Omental fat pad (tissue), 3 donors: ENCODE measurements at regions not wholly inside any gene's neighbourhood (a gene's known extent, or its start where the extent isn't known, plus 50 kb on each side); places are given as distances from the start of the nearest gene placed in this dataset.

Source experiments
- ATAC-seq: fragments of 150-250 bp; one replicate; pipeline ENCODE4 v1.9.1; 2016; ENCODE audit warnings: mild to moderate bottlenecking, moderate library complexity; ENCODE audit not compliant: low FRiP score
- DNase-seq: peaks from one replicate; pipeline ENCODE4 v3.0.0-alpha.2; 2019; ENCODE audit warnings: low spot score
- TF ChIP-seq, protein P1 (sequence below), 3 donors: fragments of 450-650 bp; IDR thresholded peaks; one replicate each; pipeline ENCODE4 v1.5.1; 2016 to 2017; ENCODE audit warnings: antibody characterized with exemption in 3 of 3, mild to moderate bottlenecking in 3 of 3, moderate library complexity in 2 of 3

DNA sequence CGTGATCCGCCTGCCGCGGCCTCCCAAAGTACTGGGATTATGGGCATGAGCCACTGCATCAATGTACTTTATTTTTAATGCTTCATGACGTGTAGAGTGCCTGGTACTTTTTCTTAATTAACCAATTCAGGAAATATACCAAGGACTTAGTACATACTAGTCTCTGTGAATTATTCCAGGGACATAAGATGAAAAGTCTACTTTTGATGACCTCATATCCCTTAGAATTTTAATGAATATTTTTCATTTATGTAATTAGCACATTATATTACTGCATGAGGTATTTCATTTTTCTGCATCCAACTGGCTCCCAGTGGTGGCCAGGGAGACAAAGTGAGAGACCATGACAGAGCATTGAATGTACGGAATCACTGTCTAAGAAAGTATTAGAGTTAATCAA lies 577.7 kb upstream of the NOVA1 start:
- TF ChIP-seq, protein P1, sequence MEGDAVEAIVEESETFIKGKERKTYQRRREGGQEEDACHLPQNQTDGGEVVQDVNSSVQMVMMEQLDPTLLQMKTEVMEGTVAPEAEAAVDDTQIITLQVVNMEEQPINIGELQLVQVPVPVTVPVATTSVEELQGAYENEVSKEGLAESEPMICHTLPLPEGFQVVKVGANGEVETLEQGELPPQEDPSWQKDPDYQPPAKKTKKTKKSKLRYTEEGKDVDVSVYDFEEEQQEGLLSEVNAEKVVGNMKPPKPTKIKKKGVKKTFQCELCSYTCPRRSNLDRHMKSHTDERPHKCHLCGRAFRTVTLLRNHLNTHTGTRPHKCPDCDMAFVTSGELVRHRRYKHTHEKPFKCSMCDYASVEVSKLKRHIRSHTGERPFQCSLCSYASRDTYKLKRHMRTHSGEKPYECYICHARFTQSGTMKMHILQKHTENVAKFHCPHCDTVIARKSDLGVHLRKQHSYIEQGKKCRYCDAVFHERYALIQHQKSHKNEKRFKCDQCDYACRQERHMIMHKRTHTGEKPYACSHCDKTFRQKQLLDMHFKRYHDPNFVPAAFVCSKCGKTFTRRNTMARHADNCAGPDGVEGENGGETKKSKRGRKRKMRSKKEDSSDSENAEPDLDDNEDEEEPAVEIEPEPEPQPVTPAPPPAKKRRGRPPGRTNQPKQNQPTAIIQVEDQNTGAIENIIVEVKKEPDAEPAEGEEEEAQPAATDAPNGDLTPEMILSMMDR (IDR thresholded peaks at IDR 0.05), result no peak
- DNase-seq (no peak), ATAC-seq (no peak)

DNA sequence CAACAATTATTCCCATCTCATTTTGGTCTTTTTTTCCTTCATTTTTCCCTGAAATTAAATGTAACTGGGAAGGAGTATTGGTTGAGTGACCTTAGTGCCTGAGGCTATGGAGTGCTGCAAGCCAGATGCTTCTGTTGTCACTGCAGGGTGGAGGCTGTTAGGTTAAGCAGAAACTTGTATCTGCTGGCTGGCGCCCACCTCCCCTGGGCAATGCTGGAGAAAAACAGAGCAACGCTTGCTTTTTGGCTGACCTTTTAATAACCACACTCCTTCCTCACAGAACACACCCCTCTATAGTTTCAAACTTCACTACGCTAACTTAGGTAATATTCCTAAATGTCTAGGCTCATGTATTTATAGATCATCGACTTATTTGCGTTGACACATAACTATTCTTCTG lies 583.5 kb upstream of the NOVA1 start:
- ATAC-seq (no peak), DNase-seq (no peak)

DNA sequence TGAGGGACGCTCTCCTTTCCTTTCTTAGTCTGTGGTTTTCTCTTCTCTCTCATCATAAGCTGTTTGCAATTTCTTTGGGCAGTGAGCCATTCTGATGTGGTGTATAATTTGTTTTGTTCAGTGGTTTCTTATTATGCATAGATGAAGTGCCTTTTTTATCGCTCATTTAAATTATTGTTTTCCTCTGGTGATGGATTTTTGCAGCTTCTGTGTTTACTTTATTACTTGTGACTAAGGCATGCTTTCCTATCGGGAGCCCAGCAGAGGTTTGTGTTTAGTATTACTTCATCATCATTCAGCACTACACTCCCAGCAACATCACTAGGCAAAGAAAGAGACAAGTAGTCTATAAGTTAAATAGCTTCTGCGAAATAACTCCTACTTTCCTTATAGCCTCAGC lies 586.6 kb upstream of the NOVA1 start:
- DNase-seq, result no peak
- TF ChIP-seq, protein P1 (IDR thresholded peaks at IDR 0.05), result no peak
- no peak for ATAC-seq

More for the DNA sequence above, 583.5 kb upstream of the NOVA1 start:
- TF ChIP-seq, protein P1 (IDR thresholded peaks at IDR 0.05), result no peak

DNA sequence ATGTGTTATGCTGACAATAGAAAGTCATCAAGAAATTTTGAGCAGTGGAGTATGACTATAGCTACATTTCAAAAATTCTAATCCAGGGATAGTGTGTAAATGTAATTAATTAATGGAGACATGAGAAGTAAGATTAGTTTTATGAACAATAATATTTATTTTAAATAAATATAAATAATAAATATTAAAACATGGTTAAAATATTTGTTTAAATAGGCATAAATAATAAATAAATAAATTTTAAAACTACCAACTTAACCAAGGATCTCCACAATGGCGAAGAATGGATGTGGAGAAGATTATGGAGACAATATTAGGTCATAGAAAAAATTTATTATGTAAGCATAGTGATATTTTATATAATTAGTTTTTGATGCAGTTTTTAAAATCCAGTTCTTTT lies 588.2 kb upstream of the NOVA1 start:
- ATAC-seq (no peak), DNase-seq (no peak)
- TF ChIP-seq, protein P1 (IDR thresholded peaks at IDR 0.05), result no peak

DNA sequence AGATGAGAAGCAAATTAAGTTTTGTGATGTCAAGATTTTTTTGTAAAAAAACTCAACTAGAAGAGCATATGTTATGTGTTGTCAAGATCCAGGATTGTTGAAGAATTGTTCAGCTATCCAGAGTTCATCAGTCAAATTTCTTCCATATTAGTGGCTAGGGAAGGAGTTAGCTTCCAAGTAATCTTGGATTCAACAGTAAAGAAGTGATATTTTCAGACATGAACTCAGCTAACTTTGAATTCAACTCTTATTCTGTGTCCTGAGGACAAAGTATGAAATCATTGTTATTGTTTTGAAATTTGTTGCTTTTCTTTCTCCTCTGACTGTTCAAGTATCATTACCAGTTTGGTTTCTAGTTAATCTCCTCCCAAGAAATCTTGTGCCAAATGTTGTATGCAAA lies 589.3 kb upstream of the NOVA1 start:
- TF ChIP-seq, protein P1 (IDR thresholded peaks at IDR 0.05), result no peak
- DNase-seq (no peak), ATAC-seq (no peak)

DNA sequence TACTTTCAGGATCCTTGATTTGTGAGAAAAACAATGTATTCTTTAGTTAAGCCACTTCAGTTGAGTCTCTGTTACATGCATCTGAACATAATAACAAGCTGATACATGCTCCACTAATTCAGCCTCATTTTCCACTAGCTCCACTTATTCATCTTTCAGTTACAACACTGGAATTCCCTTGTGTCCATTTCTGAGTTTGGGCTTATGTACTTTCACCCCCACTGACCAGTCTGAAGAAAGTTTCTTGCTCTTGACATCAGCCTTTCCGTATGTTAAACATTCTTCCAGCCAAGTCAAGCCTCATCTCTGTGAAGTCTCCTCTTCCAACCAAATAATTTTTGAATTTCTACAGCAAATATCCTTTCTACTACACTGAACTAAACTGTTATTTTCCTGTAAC lies 592.5 kb upstream of the NOVA1 start:
- TF ChIP-seq, protein P1 (IDR thresholded peaks at IDR 0.05), result no peak
- DNase-seq (no peak), ATAC-seq (no peak)

DNA sequence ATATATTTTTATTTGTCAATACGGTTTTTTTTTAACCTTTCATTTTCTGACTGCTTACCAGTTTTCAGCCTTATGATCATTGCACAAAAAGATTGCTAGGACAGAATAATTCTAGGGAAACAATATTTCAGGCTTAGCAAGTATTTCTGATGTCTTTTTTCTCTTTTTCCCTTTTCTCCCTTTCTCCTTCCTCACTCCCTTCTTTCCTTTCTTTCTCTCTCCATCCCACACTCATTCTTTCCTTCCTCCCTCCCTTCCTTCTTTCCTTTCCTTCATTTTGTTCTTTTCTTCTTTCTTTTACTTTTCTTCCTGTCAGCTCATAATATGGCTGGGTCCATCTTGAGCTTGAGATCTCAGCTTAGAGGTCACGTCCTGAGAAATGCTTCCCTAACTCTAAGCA lies 601.4 kb upstream of the NOVA1 start:
- TF ChIP-seq, protein P1 (IDR thresholded peaks at IDR 0.05), result no peak
- ATAC-seq, result no peak
- no peak for DNase-seq
